CD14-positive monocyte (primary cell): ENCODE measurements at regions not wholly inside any gene's neighbourhood (a gene's known extent, or its start where the extent isn't known, plus 50 kb on each side); places are given as distances from the start of the nearest gene placed in this dataset.

Source experiments
- DNase-seq, 3 donors: peaks; one replicate each; pipeline ENCODE4 v3.0.0-alpha.2; 2011 to 2022
- H2AFZ ChIP-seq: 2 replicates; pipeline ENCODE4 v1.6.0; 2012; ENCODE audit warnings: mild to moderate bottlenecking, low read depth, low read length, inconsistent platforms; ENCODE audit not compliant: insufficient read depth, poor library complexity, severe bottlenecking
- H3K27ac ChIP-seq, 2 donors: 1 replicate in 1 of 2; 2 replicates in 1 of 2; pipeline ENCODE4 v1.5.1; 2012 to 2013; ENCODE audit warnings: low read length in 2 of 2, control low read depth in 1 of 2, inconsistent platforms in 1 of 2, low read depth in 1 of 2, mild to moderate bottlenecking in 1 of 2
- H3K27me3 ChIP-seq, 2 donors: one replicate each; pipeline versions ENCODE4 v1.6.0 to v1.6.1; 2011 to 2013; ENCODE audit warnings: low read length in 2 of 2; ENCODE audit not compliant: control insufficient read depth in 2 of 2, insufficient read depth in 2 of 2
- H3K36me3 ChIP-seq, 2 donors: replicated peaks in 1 of 2; 1 replicate in 1 of 2; 2 replicates in 1 of 2; pipeline versions ENCODE4 v1.5.1 to v1.6.1; 2012 to 2013; ENCODE audit warnings: low read length in 2 of 2, control low read depth in 1 of 2, inconsistent platforms in 1 of 2, mild to moderate bottlenecking in 1 of 2; ENCODE audit not compliant: insufficient read depth in 2 of 2, control insufficient read depth in 1 of 2
- H3K4me1 ChIP-seq, 2 donors: 1 replicate in 1 of 2; 2 replicates in 1 of 2; pipeline versions ENCODE4 v1.5.1 to v1.6.1; 2012 to 2013; ENCODE audit warnings: low read length in 2 of 2, control low read depth in 1 of 2, inconsistent platforms in 1 of 2, mild to moderate bottlenecking in 1 of 2, moderate library complexity in 1 of 2; ENCODE audit not compliant: insufficient read depth in 2 of 2, control insufficient read depth in 1 of 2
- H3K4me2 ChIP-seq: replicated peaks from 2 replicates; pipeline ENCODE3; 2012; ENCODE audit warnings: low read length, moderate library complexity, mild to moderate bottlenecking; ENCODE audit not compliant: poor library complexity, severe bottlenecking; ENCODE audit errors: extremely low read depth
- H3K4me3 ChIP-seq, 3 experiments: fragments of 200-600 bp in 1 of 3; sonication (generic) in 1 of 3; replicated peaks in 1 of 3; 1 replicate in 2 of 3; 2 replicates in 1 of 3; pipeline ENCODE4 v1.5.1; 2011 to 2013; ENCODE audit warnings: low read length in 3 of 3, mild to moderate bottlenecking in 3 of 3, control low read depth in 2 of 3, low read depth in 2 of 3, inconsistent platforms in 1 of 3, moderate library complexity in 1 of 3
- H3K79me2 ChIP-seq: 2 replicates; pipeline ENCODE4 v1.6.0; 2012; ENCODE audit warnings: mild to moderate bottlenecking, control low read depth, inconsistent platforms, low read length, moderate library complexity; ENCODE audit not compliant: insufficient read depth
- H3K9ac ChIP-seq: 2 replicates; pipeline ENCODE4 v1.6.0; 2017; ENCODE audit warnings: low read length, mild to moderate bottlenecking; ENCODE audit not compliant: insufficient read depth, poor library complexity, severe bottlenecking
- H3K9me3 ChIP-seq, 2 donors: replicated peaks in 1 of 2; 1 replicate in 1 of 2; 2 replicates in 1 of 2; pipeline versions ENCODE4 v1.5.1 to v1.6.1; 2012 to 2013; ENCODE audit warnings: low read length in 2 of 2, control low read depth in 1 of 2; ENCODE audit not compliant: control insufficient read depth in 1 of 2, insufficient read depth in 1 of 2
- H4K20me1 ChIP-seq: 2 replicates; pipeline ENCODE4 v1.6.0; 2012; ENCODE audit warnings: mild to moderate bottlenecking, low read length, control low read depth, moderate library complexity; ENCODE audit not compliant: insufficient read depth
- H3K27ac Mint-ChIP-seq, 7 donors: one replicate each; pipeline ENCODE4 v1.8.0; 2020; ENCODE audit warnings: mild to moderate bottlenecking in 7 of 7, mixed read lengths in 7 of 7, moderate library complexity in 6 of 7, inconsistent platforms in 2 of 7
- H3K27me3 Mint-ChIP-seq, 3 donors: one replicate each; pipeline ENCODE4 v1.8.0; 2021 to 2022; ENCODE audit warnings: low read depth in 3 of 3, mild to moderate bottlenecking in 3 of 3, mixed read lengths in 3 of 3, moderate library complexity in 3 of 3, inconsistent platforms in 1 of 3
- H3K36me3 Mint-ChIP-seq, 2 donors: one replicate each; pipeline ENCODE4 v1.8.0; 2020; ENCODE audit warnings: mixed read lengths in 2 of 2, inconsistent platforms in 1 of 2, mild to moderate bottlenecking in 1 of 2
- H3K4me1 Mint-ChIP-seq: one replicate; pipeline ENCODE4 v1.8.0; 2020; ENCODE audit warnings: mild to moderate bottlenecking, mixed read lengths
- H3K4me3 Mint-ChIP-seq, 2 donors: one replicate each; pipeline ENCODE4 v1.8.0; 2020; ENCODE audit warnings: mild to moderate bottlenecking in 2 of 2, mixed read lengths in 2 of 2, moderate library complexity in 1 of 2
- H3K9me3 Mint-ChIP-seq, 7 donors: one replicate each; pipeline ENCODE4 v1.8.0; 2020 to 2022; ENCODE audit warnings: mixed read lengths in 7 of 7, mild to moderate bottlenecking in 6 of 7, moderate library complexity in 6 of 7, inconsistent platforms in 2 of 7
- CTCF ChIP-seq: fragments of 200-600 bp; IDR thresholded peaks from one replicate; pipeline ENCODE4 v1.8.0; 2022; ENCODE audit warnings: antibody characterized with exemption, mild to moderate bottlenecking
- whole genome bisulfite sequencing: methylation state at CpG from one replicate; pipeline ENCODE4 v1.1.5; 2013; ENCODE audit warnings: missing lambda C conversion rate; ENCODE audit not compliant: insufficient coverage; 5-methylcytosine and 5-hydroxymethylcytosine counted together
- intact Hi-C, 2 donors: fragments of 100-400 bp; cut with micrococcal nuclease; formaldehyde crosslinking; loops; one replicate each; pipeline versions ENCODE4 v1.15.0 to v1.15.1; 2023

- no peak overlapping the region for H3K9ac ChIP-seq
- Mint-ChIP-seq H3K36me3 (peaks cover 0 to 3% of the 10 kb centered on the region in 2 donors), H3K4me3 (peak overlapping the region in 1 of 2 donors; percentile 56), H3K4me1 (peaks cover 11% of the 10 kb centered on the region), H3K9me3 (peaks cover 0 to 7% (median 3%) of the 10 kb centered on the region in 7 donors), H3K27me3 (peaks cover 0 to 2% (median 0%) of the 10 kb centered on the region in 3 donors), H3K27ac (peak overlapping the region in 6 of 7 donors; percentile 65 to 89 (median 81))
- no peaks in the 10 kb centered on the region for H3K27me3 ChIP-seq
- no peak overlapping the region for H2AFZ ChIP-seq
- H3K4me1 ChIP-seq, result peaks cover 0 to 17% of the 10 kb centered on the region in 2 donors
- no peak overlapping the region for H3K27ac ChIP-seq
- TF ChIP-seq CTCF, result no peak
- H3K9me3 ChIP-seq, result no peaks in the 10 kb centered on the region
- no peaks in the 10 kb centered on the region for H4K20me1 ChIP-seq
- DNase-seq, result peak; percentile 4 to 35 (median 18)
- H3K4me3 ChIP-seq, result peak overlapping the region in 2 of 3 experiments; percentile 27 to 57
- WGBS, result no CpG with 5 or more reads among the region's 2 CpGs
- peak overlapping the region; percentile 65 for H3K4me2 ChIP-seq
- H3K36me3 ChIP-seq, result no peaks in the 10 kb centered on the region
- no peaks in the 10 kb centered on the region for H3K79me2 ChIP-seq
- intact Hi-C loops, result no loop called here
These were observed 117.6 kb downstream of the LEPR start for GRCh38 chr1:65538086-65538485.

- intact Hi-C loops, result no loop called here
- Mint-ChIP-seq H3K27ac (peak overlapping the region in 1 of 7 donors; percentile 48), H3K9me3 (peaks cover 0 to 11% (median 3%) of the 10 kb centered on the region in 7 donors), H3K27me3 (peaks cover 0 to 2% (median 0%) of the 10 kb centered on the region in 3 donors), H3K4me1 (peaks cover 11% of the 10 kb centered on the region), H3K4me3 (no peak overlapping the region), H3K36me3 (peaks cover 0 to 3% of the 10 kb centered on the region in 2 donors)
- H3K79me2 ChIP-seq, result no peaks in the 10 kb centered on the region
- H3K9me3 ChIP-seq, result no peaks in the 10 kb centered on the region
- H2AFZ ChIP-seq, result no peak overlapping the region
- H3K9ac ChIP-seq, result no peak overlapping the region
- no peaks in the 10 kb centered on the region for H4K20me1 ChIP-seq
- no peak for DNase-seq
- H3K4me2 ChIP-seq, result peak overlapping the region; percentile 65
- H3K36me3 ChIP-seq, result no peaks in the 10 kb centered on the region
- H3K27me3 ChIP-seq, result no peaks in the 10 kb centered on the region
- H3K27ac ChIP-seq, result no peak overlapping the region
- H3K4me1 ChIP-seq, result peaks cover 0 to 17% of the 10 kb centered on the region in 2 donors
- no CpG with 5 or more reads among the region's 1 CpG for WGBS
- peak overlapping the region in 1 of 3 experiments; percentile 57 for H3K4me3 ChIP-seq
- no peak for TF ChIP-seq CTCF
These were observed 118.2 kb downstream of the LEPR start for GRCh38 chr1:65538664-65539063.
